ENCODE measurements at regions not wholly inside any gene's neighbourhood (a gene's known extent, or its start where the extent isn't known, plus 50 kb on each side); places are given as distances from the start of the nearest gene placed in this dataset.

DNA sequence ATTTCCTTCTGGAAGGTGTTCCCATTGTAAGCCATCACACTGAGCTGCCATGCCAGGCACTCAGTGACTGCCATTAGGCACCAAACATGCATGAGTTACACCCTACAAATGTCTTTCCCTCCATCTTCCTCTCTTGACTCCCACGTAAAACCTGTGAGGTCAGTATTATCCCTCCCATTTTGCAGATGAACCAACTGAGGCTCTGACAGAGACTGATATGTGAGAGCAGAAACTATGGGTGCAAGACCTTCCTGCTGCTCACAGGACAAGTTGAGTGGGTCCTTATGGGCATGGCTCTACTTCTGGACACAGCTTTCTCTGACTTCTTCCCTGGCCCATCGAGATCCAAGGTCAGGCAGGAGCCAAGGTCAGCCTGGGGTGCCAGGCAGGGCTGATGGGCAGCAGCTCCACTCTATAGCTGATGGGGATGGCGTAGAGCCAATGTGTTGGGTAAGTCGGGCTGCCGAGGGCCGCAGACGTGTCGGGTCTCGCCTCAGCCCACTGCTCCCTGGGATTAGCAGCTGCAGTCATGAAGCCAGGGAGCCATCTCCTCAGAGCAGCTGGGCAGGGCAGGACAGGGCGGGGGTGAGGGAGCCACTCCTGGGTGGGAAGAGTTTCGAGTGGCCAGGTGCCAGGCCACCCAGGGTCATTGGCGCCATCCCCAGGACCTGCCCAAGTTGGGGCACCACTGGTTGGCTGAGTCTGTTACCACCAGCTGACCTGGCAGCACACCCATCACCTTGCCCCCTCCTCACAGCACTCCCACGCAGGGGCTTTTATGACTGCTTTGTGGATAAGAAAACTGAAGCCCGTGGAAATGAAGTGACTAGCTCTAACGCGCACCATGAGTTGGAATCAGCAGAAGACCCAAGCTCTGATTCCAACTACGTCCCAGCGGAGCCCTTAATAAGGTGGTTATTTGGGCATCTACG is 117.8 kb upstream of the ZMIZ1 start:
- ATAC-seq (ENCODE audit: low read depth in 2 of 2) (no peak), DNase-seq (no peak)
- no peaks in the 10 kb centered on the region for H3K36me3 Mint-ChIP-seq
- peaks cover 28 to 63% (median 51%) of the 10 kb centered on the region in 3 donors for H3K27me3 Mint-ChIP-seq
- H3K4me3 Mint-ChIP-seq = no peak overlapping the region
- H3K4me1 Mint-ChIP-seq = peaks cover 0 to 10% (median 0%) of the 10 kb centered on the region in 3 donors
- no peak overlapping the region for H3K27ac Mint-ChIP-seq
- no peaks in the 10 kb centered on the region for H3K9me3 Mint-ChIP-seq

DNA sequence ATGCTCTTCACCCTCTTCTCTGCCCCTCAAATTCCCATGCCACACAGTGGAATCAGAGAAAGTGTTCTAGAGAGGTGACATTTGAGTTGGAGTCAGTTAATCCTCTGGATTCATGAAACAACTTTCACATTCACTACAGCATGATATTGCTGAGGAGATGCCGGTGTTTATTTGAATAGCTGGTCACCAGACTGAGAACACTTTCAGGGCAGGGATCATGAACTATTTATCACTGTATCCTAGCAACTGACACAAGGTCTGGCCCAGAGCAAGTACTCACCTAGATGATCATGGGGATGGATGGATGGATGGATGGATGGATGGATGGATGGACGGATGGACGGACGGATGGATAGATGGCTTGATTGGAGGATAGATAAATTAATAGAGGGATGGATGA is 116.7 kb upstream of the ZMIZ1 start:
- peaks cover 0 to 10% (median 0%) of the 10 kb centered on the region in 3 donors for H3K4me1 Mint-ChIP-seq
- H3K36me3 Mint-ChIP-seq = no peaks in the 10 kb centered on the region
- DNase-seq (no peak), ATAC-seq (ENCODE audit: low read depth in 2 of 2) (no peak)
- peaks cover 20 to 65% (median 47%) of the 10 kb centered on the region in 3 donors for H3K27me3 Mint-ChIP-seq
- peak overlapping the region in 1 of 6 donors; percentile 27 for H3K27ac Mint-ChIP-seq
- no peaks in the 10 kb centered on the region for H3K9me3 Mint-ChIP-seq
- H3K4me3 Mint-ChIP-seq = no peak overlapping the region

GRCh38 chr10:78952686-78953085 is 116.1 kb upstream of the ZMIZ1 start:
- Mint-ChIP-seq H3K4me3 (no peak overlapping the region), H3K27ac (no peak overlapping the region), H3K9me3 (no peaks in the 10 kb centered on the region), H3K27me3 (peaks cover 20 to 66% (median 47%) of the 10 kb centered on the region in 3 donors), H3K4me1 (peaks cover 0 to 10% (median 0%) of the 10 kb centered on the region in 3 donors), H3K36me3 (no peaks in the 10 kb centered on the region)
- DNase-seq (no peak), ATAC-seq (ENCODE audit: low read depth in 2 of 2) (no peak)

- H3K4me3 Mint-ChIP-seq = no peak overlapping the region
- peaks cover 20 to 72% (median 47%) of the 10 kb centered on the region in 3 donors for H3K27me3 Mint-ChIP-seq
- no peak overlapping the region for H3K27ac Mint-ChIP-seq
- H3K4me1 Mint-ChIP-seq = peaks cover 0 to 10% (median 0%) of the 10 kb centered on the region in 3 donors
- no peak for DNase-seq
- H3K36me3 Mint-ChIP-seq = no peaks in the 10 kb centered on the region
- ATAC-seq (ENCODE audit: low read depth in 2 of 2) = no peak
- H3K9me3 Mint-ChIP-seq = no peaks in the 10 kb centered on the region
Observed at GRCh38 chr10:78953113-78953798, 115.5 kb upstream of the ZMIZ1 start.

- no peak overlapping the region for H3K27ac Mint-ChIP-seq
- H3K27me3 Mint-ChIP-seq = peaks cover 20 to 72% (median 47%) of the 10 kb centered on the region in 3 donors
- no peaks in the 10 kb centered on the region for H3K9me3 Mint-ChIP-seq
- peaks cover 0 to 10% (median 0%) of the 10 kb centered on the region in 3 donors for H3K4me1 Mint-ChIP-seq
- no peaks in the 10 kb centered on the region for H3K36me3 Mint-ChIP-seq
- DNase-seq (no peak), ATAC-seq (ENCODE audit: low read depth in 2 of 2) (no peak)
- no peak overlapping the region for H3K4me3 Mint-ChIP-seq
Observed at GRCh38 chr10:78953799-78954297, 114.9 kb upstream of the ZMIZ1 start.

DNA sequence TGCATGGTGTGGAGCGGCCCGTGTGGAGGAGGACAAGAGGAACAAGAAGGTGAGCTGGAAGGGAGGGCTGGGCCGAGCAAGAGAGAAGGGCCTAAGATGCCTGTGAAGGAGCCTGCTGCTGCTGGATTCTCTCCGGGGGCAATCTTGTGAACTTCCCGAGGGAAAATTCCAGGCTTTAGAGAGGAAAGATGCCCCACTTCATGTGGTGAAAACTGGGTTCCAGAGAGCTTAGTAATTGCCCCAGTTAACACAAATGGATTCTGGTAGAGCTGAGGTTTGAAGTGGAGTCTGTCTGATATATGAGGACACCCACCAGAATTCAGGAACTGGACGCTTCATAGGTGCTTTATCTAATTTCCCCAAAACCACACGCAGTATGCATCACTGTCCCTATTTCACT is 114.1 kb upstream of the ZMIZ1 start:
- peak overlapping the region in 1 of 6 donors; percentile 60 for H3K27ac Mint-ChIP-seq
- H3K9me3 Mint-ChIP-seq = no peaks in the 10 kb centered on the region
- peaks cover 23 to 70% (median 47%) of the 10 kb centered on the region in 3 donors for H3K27me3 Mint-ChIP-seq
- H3K4me1 Mint-ChIP-seq = peaks cover 0 to 10% (median 0%) of the 10 kb centered on the region in 3 donors
- DNase-seq = no peak
- H3K4me3 Mint-ChIP-seq = no peak overlapping the region
- no peaks in the 10 kb centered on the region for H3K36me3 Mint-ChIP-seq
- ATAC-seq (ENCODE audit: low read depth in 2 of 2) = no peak

- DNase-seq = no peak
- Mint-ChIP-seq H3K27me3 (peaks cover 22 to 67% (median 47%) of the 10 kb centered on the region in 3 donors), H3K4me1 (peaks cover 0 to 10% (median 0%) of the 10 kb centered on the region in 3 donors), H3K36me3 (no peaks in the 10 kb centered on the region), H3K27ac (no peak overlapping the region), H3K9me3 (no peaks in the 10 kb centered on the region), H3K4me3 (no peak overlapping the region)
- ATAC-seq (ENCODE audit: low read depth in 2 of 2) = no peak
Observed at GRCh38 chr10:78955206-78955605, 113.6 kb upstream of the ZMIZ1 start.

GRCh38 chr10:78956391-78956790 is 112.4 kb upstream of the ZMIZ1 start:
- H3K27me3 Mint-ChIP-seq = peaks cover 21 to 64% (median 50%) of the 10 kb centered on the region in 3 donors
- H3K36me3 Mint-ChIP-seq = no peaks in the 10 kb centered on the region
- peaks cover 0 to 10% (median 0%) of the 10 kb centered on the region in 3 donors for H3K4me1 Mint-ChIP-seq
- no peaks in the 10 kb centered on the region for H3K9me3 Mint-ChIP-seq
- no peak for DNase-seq
- ATAC-seq (ENCODE audit: low read depth in 2 of 2) = no peak
- H3K4me3 Mint-ChIP-seq = peak overlapping the region in 1 of 8 donors; percentile 43
- H3K27ac Mint-ChIP-seq = no peak overlapping the region

- Mint-ChIP-seq H3K4me3 (no peak overlapping the region), H3K36me3 (no peaks in the 10 kb centered on the region), H3K4me1 (peaks cover 0 to 8% (median 0%) of the 10 kb centered on the region in 3 donors), H3K9me3 (no peaks in the 10 kb centered on the region), H3K27me3 (peaks cover 13 to 62% (median 47%) of the 10 kb centered on the region in 3 donors), H3K27ac (no peak overlapping the region)
- ATAC-seq (ENCODE audit: low read depth in 2 of 2) (no peak), DNase-seq (no peak)
Observed at GRCh38 chr10:78957471-78958039, 111.2 kb upstream of the ZMIZ1 start.

DNA sequence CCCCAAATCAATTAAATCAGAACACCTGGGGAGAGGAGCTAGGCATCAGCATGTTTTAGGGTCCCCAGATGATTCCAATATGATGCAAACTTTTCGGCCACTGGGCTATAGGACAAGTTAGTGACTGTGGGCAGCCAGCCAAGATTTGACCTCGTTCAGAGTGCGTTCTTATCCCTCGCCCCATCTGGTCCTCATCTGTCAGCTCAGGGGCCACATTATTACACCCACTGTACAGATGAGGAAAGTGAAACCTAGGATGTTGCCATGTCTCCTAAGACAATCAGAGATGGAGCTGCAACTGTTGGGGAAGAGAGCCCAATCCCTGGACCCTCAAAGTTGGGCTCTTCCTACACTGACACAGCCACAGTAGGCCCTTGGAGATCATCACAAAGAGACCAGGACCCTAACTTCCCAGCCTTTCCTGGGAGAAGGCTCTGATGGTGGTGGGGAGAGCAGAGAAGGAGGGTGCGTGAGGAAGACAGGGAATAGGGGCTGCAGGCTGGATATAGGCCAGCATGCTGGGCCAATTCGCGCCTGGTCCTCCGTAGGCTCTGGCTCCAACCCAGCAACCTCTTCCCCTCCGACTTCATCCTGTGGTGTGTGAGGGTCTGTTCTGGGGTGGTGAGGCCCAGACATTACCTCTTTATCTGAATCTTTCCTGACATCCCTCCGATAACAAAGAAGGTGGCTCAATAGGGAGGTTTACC is 109.4 kb upstream of the ZMIZ1 start:
- no peak for DNase-seq
- H3K4me3 Mint-ChIP-seq = no peak overlapping the region
- peaks cover 20 to 53% (median 39%) of the 10 kb centered on the region in 3 donors for H3K27me3 Mint-ChIP-seq
- H3K27ac Mint-ChIP-seq = peak overlapping the region in 1 of 6 donors; percentile 78
- no peaks in the 10 kb centered on the region for H3K36me3 Mint-ChIP-seq
- H3K9me3 Mint-ChIP-seq = no peaks in the 10 kb centered on the region
- H3K4me1 Mint-ChIP-seq = no peaks in the 10 kb centered on the region
- ATAC-seq (ENCODE audit: low read depth in 2 of 2) = no peak

GRCh38 chr10:78959924-78960285 is 108.9 kb upstream of the ZMIZ1 start:
- Mint-ChIP-seq H3K36me3 (no peaks in the 10 kb centered on the region), H3K4me1 (no peaks in the 10 kb centered on the region), H3K9me3 (no peaks in the 10 kb centered on the region), H3K4me3 (no peak overlapping the region), H3K27ac (no peak overlapping the region), H3K27me3 (peaks cover 25 to 53% (median 40%) of the 10 kb centered on the region in 3 donors)
- no peak for DNase-seq
- ATAC-seq (ENCODE audit: low read depth in 2 of 2) = no peak

DNA sequence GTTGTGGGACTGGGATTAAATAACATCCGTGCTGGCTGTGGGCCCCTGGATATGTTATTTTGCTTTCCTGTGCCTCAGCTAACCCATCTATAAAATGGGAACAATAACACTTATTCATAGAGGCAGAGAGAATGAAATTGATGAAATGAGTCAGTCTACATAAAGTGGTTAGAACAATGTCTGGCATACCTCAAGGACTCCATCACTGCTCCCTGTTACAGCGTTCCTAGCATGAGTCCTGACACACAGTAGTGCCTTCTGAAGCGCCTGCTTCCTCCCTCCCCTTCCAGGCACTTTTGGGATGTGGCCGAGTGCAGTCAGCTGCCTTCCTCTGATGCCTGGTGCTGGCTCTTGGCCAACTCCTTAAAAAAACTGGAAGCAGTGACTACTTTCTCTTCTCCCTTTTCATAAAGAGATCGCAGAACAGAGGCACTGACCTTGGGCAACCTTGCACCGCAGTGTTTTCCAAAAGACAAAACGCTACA is 108.4 kb upstream of the ZMIZ1 start:
- ATAC-seq (ENCODE audit: low read depth in 2 of 2) = no peak
- Mint-ChIP-seq H3K4me3 (no peak overlapping the region), H3K27ac (no peak overlapping the region), H3K9me3 (no peaks in the 10 kb centered on the region), H3K27me3 (peaks cover 26 to 53% (median 44%) of the 10 kb centered on the region in 3 donors), H3K36me3 (no peaks in the 10 kb centered on the region), H3K4me1 (no peaks in the 10 kb centered on the region)
- no peak for DNase-seq

DNA sequence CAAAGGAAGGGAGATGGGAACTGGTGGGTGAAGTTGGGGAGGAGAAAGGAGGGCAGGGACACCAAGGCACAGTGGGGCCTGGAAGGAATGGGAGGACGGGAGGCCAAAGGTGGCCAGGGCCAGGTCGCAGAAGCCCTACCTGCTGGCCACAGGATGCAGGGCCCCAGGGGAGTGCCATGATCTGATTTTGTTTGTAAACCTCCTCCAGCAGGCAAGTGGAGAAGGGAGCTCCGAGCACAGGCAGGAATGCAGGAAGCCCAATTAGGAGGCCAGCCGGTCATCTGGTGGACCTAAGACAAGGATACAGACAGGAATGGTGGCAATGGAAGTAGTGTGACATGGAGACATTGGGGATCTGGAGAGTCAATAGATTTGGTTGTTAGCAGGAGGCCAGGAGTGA is 107.0 kb upstream of the ZMIZ1 start:
- Mint-ChIP-seq H3K4me3 (no peak overlapping the region), H3K4me1 (no peaks in the 10 kb centered on the region), H3K27me3 (peaks cover 26 to 60% (median 52%) of the 10 kb centered on the region in 3 donors), H3K9me3 (no peaks in the 10 kb centered on the region), H3K36me3 (no peaks in the 10 kb centered on the region), H3K27ac (no peak overlapping the region)
- DNase-seq = no peak
- ATAC-seq (ENCODE audit: low read depth in 2 of 2) = no peak

All from naive B cell (primary cell).